ENCODE measurements at regions not wholly inside any gene's neighbourhood (a gene's known extent, or its start where the extent isn't known, plus 50 kb on each side); places are given as distances from the start of the nearest gene placed in this dataset.

- H3K27ac Mint-ChIP-seq = no peak overlapping the region
- peaks cover 60% of the 10 kb centered on the region for H3K4me1 Mint-ChIP-seq
- peaks cover 2% of the 10 kb centered on the region for H3K27me3 Mint-ChIP-seq (ENCODE audit: low read depth, poor library complexity)
- no peaks in the 10 kb centered on the region for H3K36me3 Mint-ChIP-seq (ENCODE audit: low read depth)
- DNase-seq = no peak
- H3K9me3 Mint-ChIP-seq = no peaks in the 10 kb centered on the region
- TF ChIP-seq CTCF (IDR thresholded peaks at IDR 0.05) = no peak
- H3K4me3 Mint-ChIP-seq = no peak overlapping the region
Observed at GRCh38 chr10:129042776-129043595, 424.1 kb upstream of the MGMT start.

GRCh38 chr10:129043691-129044090 lies 423.4 kb upstream of the MGMT start:
- Mint-ChIP-seq H3K27me3 (ENCODE audit: low read depth, poor library complexity) (no peaks in the 10 kb centered on the region), H3K4me3 (no peak overlapping the region), H3K9me3 (no peaks in the 10 kb centered on the region), H3K36me3 (ENCODE audit: low read depth) (no peaks in the 10 kb centered on the region), H3K27ac (no peak overlapping the region), H3K4me1 (peaks cover 57% of the 10 kb centered on the region)
- no peak for TF ChIP-seq CTCF (IDR thresholded peaks at IDR 0.05)
- no peak for DNase-seq

GRCh38 chr10:129045599-129045998 lies 421.4 kb upstream of the MGMT start:
- no peak for TF ChIP-seq CTCF (IDR thresholded peaks at IDR 0.05)
- Mint-ChIP-seq H3K4me1 (peaks cover 40% of the 10 kb centered on the region), H3K27ac (peak overlapping the region; percentile 70), H3K4me3 (no peak overlapping the region), H3K36me3 (ENCODE audit: low read depth) (no peaks in the 10 kb centered on the region), H3K27me3 (ENCODE audit: low read depth, poor library complexity) (no peaks in the 10 kb centered on the region), H3K9me3 (no peaks in the 10 kb centered on the region)
- DNase-seq = no peak

- Mint-ChIP-seq H3K27ac (peak overlapping the region; percentile 55), H3K4me3 (no peak overlapping the region), H3K36me3 (ENCODE audit: low read depth) (no peaks in the 10 kb centered on the region), H3K27me3 (ENCODE audit: low read depth, poor library complexity) (no peaks in the 10 kb centered on the region), H3K4me1 (peaks cover 40% of the 10 kb centered on the region), H3K9me3 (no peaks in the 10 kb centered on the region)
- DNase-seq = no peak
- no peak for TF ChIP-seq CTCF (IDR thresholded peaks at IDR 0.05)
Observed at GRCh38 chr10:129046065-129046681, 420.9 kb upstream of the MGMT start.

GRCh38 chr10:129046962-129047361 lies 420.1 kb upstream of the MGMT start:
- H3K4me1 Mint-ChIP-seq = peaks cover 40% of the 10 kb centered on the region
- H3K27me3 Mint-ChIP-seq (ENCODE audit: low read depth, poor library complexity) = no peaks in the 10 kb centered on the region
- no peak for TF ChIP-seq CTCF (IDR thresholded peaks at IDR 0.05)
- H3K27ac Mint-ChIP-seq = peak overlapping the region; percentile 65
- no peak overlapping the region for H3K4me3 Mint-ChIP-seq
- no peak for DNase-seq
- H3K9me3 Mint-ChIP-seq = no peaks in the 10 kb centered on the region
- no peaks in the 10 kb centered on the region for H3K36me3 Mint-ChIP-seq (ENCODE audit: low read depth)
